K562 (cell line): ENCODE measurements at regions not wholly inside any gene's neighbourhood (a gene's known extent, or its start where the extent isn't known, plus 50 kb on each side); places are given as distances from the start of the nearest gene placed in this dataset.

ENCODE experiments used
- CBFB ChIP-seq: sonication (generic); formaldehyde crosslinking; IDR thresholded peaks from 2 replicates; pipeline ENCODE4 v1.4.0; 2020; ENCODE audit warnings: mild to moderate bottlenecking, missing genetic modification reagents
- DIDO1 ChIP-seq: fragments of 450-650 bp; IDR thresholded peaks from 2 replicates; pipeline ENCODE4 v1.6.1; 2016; ENCODE audit warnings: low read depth, missing biosample characterization, missing genetic modification characterization
- DNMT1 ChIP-seq: fragments of 450-650 bp; IDR thresholded peaks from 2 replicates; pipeline ENCODE4 v1.6.1; 2016; ENCODE audit warnings: antibody characterized with exemption, mild to moderate bottlenecking
- FOXA1 ChIP-seq: fragments of 450-650 bp; IDR thresholded peaks from 2 replicates; pipeline ENCODE4 v1.6.1; 2016; ENCODE audit warnings: mild to moderate bottlenecking, borderline replicate concordance
- HDAC2 ChIP-seq: fragments of 450-650 bp; IDR thresholded peaks from 2 replicates; pipeline ENCODE4 v1.6.1; 2016; ENCODE audit warnings: mild to moderate bottlenecking
- JUN ChIP-seq, 2 experiments: sonication (generic) in 1 of 2; formaldehyde crosslinking in 1 of 2; IDR thresholded peaks; 2 replicates each; pipeline versions ENCODE4 v1.6.1 to v1.8.0; 2012 to 2022; ENCODE audit warnings: borderline replicate concordance in 2 of 2, mild to moderate bottlenecking in 2 of 2, improper control_type of control experiment in 1 of 2, low read depth in 1 of 2, low read length in 1 of 2, missing genetic modification reagents in 1 of 2
- MCM7 ChIP-seq, 2 experiments: fragments of 450-650 bp; IDR thresholded peaks; 2 replicates each; pipeline ENCODE4 v1.6.1; 2016 to 2018
- MEF2D ChIP-seq: conservative IDR thresholded peaks from 2 replicates; pipeline ENCODE4 v1.6.1; 2016; ENCODE audit warnings: low read depth, missing genetic modification characterization, missing compliant biosample characterization
- SPI1 ChIP-seq: IDR thresholded peaks from 2 replicates; pipeline ENCODE4 v1.6.1; 2011; ENCODE audit warnings: low read depth, low read length, control low read depth, borderline replicate concordance
- TAF7 ChIP-seq: fragments of 450-650 bp; IDR thresholded peaks from 2 replicates; pipeline ENCODE4 v1.6.1; 2016; ENCODE audit warnings: missing genetic modification characterization, missing compliant biosample characterization
- ZKSCAN1 ChIP-seq: fragments of 150-350 bp; IDR thresholded peaks from 2 replicates; pipeline ENCODE4 v1.6.1; 2016; ENCODE audit warnings: low read depth, low read length
- TF ChIP-seq, protein P1 (sequence below), 3 experiments: IDR thresholded peaks in 2 of 3; conservative IDR thresholded peaks in 1 of 3; 2 replicates each; pipeline ENCODE4 v1.5.1; 2011 to 2012; ENCODE audit warnings: low read length in 3 of 3, mild to moderate bottlenecking in 3 of 3, control low read depth in 2 of 3, improper control_type of control experiment in 1 of 3, inconsistent platforms in 1 of 3, low read depth in 1 of 3, mixed read lengths in 1 of 3, moderate library complexity in 1 of 3; ENCODE audit not compliant: insufficient read depth in 2 of 3
- TF ChIP-seq, protein P2 (sequence below): fragments of 450-650 bp; conservative IDR thresholded peaks from 2 replicates; pipeline ENCODE4 v1.6.1; 2016; ENCODE audit warnings: missing genetic modification characterization, low read depth, mild to moderate bottlenecking, missing compliant biosample characterization, moderate library complexity

- TF ChIP-seq TAF7 (tag) (no peak), ZKSCAN1 (no peak), SPI1 (no peak), FOXA1 (no peak), MEF2D (tag) (no peak), MCM7 (IDR thresholded peaks at IDR 0.05) (no peak), DNMT1 (no peak), HDAC2 (no peak), DIDO1 (tag) (no peak), CBFB (CRISPR knock-in tag) (no peak), JUN (IDR thresholded peaks at IDR 0.05; ENCODE audit: borderline replicate concordance, low read depth, low read length) (no peak), JUN (CRISPR knock-in tag; IDR thresholded peaks at IDR 0.05; ENCODE audit: borderline replicate concordance) (no peak)
- TF ChIP-seq, protein P1, sequence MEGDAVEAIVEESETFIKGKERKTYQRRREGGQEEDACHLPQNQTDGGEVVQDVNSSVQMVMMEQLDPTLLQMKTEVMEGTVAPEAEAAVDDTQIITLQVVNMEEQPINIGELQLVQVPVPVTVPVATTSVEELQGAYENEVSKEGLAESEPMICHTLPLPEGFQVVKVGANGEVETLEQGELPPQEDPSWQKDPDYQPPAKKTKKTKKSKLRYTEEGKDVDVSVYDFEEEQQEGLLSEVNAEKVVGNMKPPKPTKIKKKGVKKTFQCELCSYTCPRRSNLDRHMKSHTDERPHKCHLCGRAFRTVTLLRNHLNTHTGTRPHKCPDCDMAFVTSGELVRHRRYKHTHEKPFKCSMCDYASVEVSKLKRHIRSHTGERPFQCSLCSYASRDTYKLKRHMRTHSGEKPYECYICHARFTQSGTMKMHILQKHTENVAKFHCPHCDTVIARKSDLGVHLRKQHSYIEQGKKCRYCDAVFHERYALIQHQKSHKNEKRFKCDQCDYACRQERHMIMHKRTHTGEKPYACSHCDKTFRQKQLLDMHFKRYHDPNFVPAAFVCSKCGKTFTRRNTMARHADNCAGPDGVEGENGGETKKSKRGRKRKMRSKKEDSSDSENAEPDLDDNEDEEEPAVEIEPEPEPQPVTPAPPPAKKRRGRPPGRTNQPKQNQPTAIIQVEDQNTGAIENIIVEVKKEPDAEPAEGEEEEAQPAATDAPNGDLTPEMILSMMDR (IDR thresholded peaks at IDR 0.05 in 2 of 3, conservative IDR thresholded peaks at IDR 0.05 in 1 of 3; ENCODE audit: insufficient read depth in 2 of 3, low read depth in 1 of 3, low read length in 3 of 3): no peak
- TF ChIP-seq, protein P2, sequence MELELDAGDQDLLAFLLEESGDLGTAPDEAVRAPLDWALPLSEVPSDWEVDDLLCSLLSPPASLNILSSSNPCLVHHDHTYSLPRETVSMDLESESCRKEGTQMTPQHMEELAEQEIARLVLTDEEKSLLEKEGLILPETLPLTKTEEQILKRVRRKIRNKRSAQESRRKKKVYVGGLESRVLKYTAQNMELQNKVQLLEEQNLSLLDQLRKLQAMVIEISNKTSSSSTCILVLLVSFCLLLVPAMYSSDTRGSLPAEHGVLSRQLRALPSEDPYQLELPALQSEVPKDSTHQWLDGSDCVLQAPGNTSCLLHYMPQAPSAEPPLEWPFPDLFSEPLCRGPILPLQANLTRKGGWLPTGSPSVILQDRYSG (tag): no peak
These were observed 385.4 kb upstream of the SEMA6D start for GRCh38 chr15:47331829-47332393.
